HG02588 (cell line): ENCODE measurements at regions not wholly inside any gene's neighbourhood (a gene's known extent, or its start where the extent isn't known, plus 50 kb on each side); places are given as distances from the start of the nearest gene placed in this dataset.

Source experiments
- ATAC-seq: cut with Tn5 transposase; IDR thresholded peaks from one replicate; pipeline ENCODE4 v1.9.1; 2021; ENCODE audit warnings: mild to moderate bottlenecking, moderate library complexity; ENCODE audit not compliant: unreplicated experiment

GRCh38 chr5:40080191-40080590 lies 599.5 kb upstream of the PTGER4 start:
- no peak for ATAC-seq

- ATAC-seq, result no peak
Observed at GRCh38 chr5:40078898-40079575, 600.7 kb upstream of the PTGER4 start.

GRCh38 chr5:40074826-40075225 lies 604.9 kb upstream of the PTGER4 start:
- no peak for ATAC-seq

- no peak for ATAC-seq
Observed at GRCh38 chr5:40073927-40074326, 605.8 kb upstream of the PTGER4 start.

- no peak for ATAC-seq
Observed at GRCh38 chr5:40071870-40072269, 607.8 kb upstream of the PTGER4 start.

GRCh38 chr5:40066616-40067015 lies 613.1 kb upstream of the PTGER4 start:
- no peak for ATAC-seq

- ATAC-seq, result no peak
Observed at GRCh38 chr5:40052808-40053207, 626.9 kb upstream of the PTGER4 start.

- ATAC-seq, result no peak
Observed at GRCh38 chr5:40046792-40047191, 622.0 kb upstream of the DAB2 start.

- no peak for ATAC-seq
Observed at GRCh38 chr5:40045429-40045828, 620.6 kb upstream of the DAB2 start.

- no peak for ATAC-seq
Observed at GRCh38 chr5:40043916-40044315, 619.1 kb upstream of the DAB2 start.

GRCh38 chr5:40041452-40041851 lies 616.7 kb upstream of the DAB2 start:
- no peak for ATAC-seq

- ATAC-seq, result no peak
Observed at GRCh38 chr5:40037713-40038112, 612.9 kb upstream of the DAB2 start.

GRCh38 chr5:40034441-40034840 lies 609.7 kb upstream of the DAB2 start:
- ATAC-seq, result no peak

GRCh38 chr5:40033411-40033810 lies 608.6 kb upstream of the DAB2 start:
- peak; percentile 76 for ATAC-seq

- no peak for ATAC-seq
Observed at GRCh38 chr5:40033009-40033408, 608.2 kb upstream of the DAB2 start.

GRCh38 chr5:40030661-40031060 lies 605.9 kb upstream of the DAB2 start:
- ATAC-seq, result no peak

- no peak for ATAC-seq
Observed at GRCh38 chr5:40029711-40030495, 605.1 kb upstream of the DAB2 start.

- no peak for ATAC-seq
Observed at GRCh38 chr5:40027400-40027799, 602.6 kb upstream of the DAB2 start.

- ATAC-seq, result no peak
Observed at GRCh38 chr5:40025586-40025985, 600.8 kb upstream of the DAB2 start.

GRCh38 chr5:40022057-40022456 lies 597.3 kb upstream of the DAB2 start:
- no peak for ATAC-seq

- no peak for ATAC-seq
Observed at GRCh38 chr5:40021007-40021406, 596.2 kb upstream of the DAB2 start.

GRCh38 chr5:40017918-40018317 lies 593.1 kb upstream of the DAB2 start:
- no peak for ATAC-seq

GRCh38 chr5:40017135-40017534 lies 592.4 kb upstream of the DAB2 start:
- ATAC-seq, result no peak
